GM18909 (cell line): ENCODE measurements at regions not wholly inside any gene's neighbourhood (a gene's known extent, or its start where the extent isn't known, plus 50 kb on each side); places are given as distances from the start of the nearest gene placed in this dataset.

Source experiments
- ATAC-seq: cut with Tn5 transposase; IDR thresholded peaks from one replicate; pipeline ENCODE4 v1.9.1; 2021; ENCODE audit warnings: mild to moderate bottlenecking; ENCODE audit not compliant: unreplicated experiment, poor library complexity

GRCh38 chr10:3474266-3474665 is 301.7 kb upstream of the PITRM1 start:
- ATAC-seq = no peak

DNA sequence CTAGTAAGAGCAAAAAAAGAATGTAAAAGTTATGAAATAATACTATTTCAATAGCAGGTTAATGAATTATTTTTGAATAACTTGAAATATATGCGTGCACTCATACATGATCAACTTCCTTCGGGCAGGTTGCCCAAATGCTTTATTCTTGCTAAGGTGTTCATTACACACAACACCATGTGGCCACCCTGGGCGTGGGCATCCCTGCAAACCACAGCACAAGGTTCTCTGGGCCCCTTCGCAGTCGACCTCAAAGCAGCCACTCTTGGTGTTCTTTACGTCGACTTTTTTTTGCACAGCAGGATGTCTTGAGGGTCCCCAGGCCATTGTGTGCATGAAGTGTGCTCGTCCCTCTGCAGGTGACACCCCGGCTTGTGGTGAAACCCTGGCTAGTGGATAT is 300.7 kb upstream of the PITRM1 start:
- ATAC-seq = no peak

DNA sequence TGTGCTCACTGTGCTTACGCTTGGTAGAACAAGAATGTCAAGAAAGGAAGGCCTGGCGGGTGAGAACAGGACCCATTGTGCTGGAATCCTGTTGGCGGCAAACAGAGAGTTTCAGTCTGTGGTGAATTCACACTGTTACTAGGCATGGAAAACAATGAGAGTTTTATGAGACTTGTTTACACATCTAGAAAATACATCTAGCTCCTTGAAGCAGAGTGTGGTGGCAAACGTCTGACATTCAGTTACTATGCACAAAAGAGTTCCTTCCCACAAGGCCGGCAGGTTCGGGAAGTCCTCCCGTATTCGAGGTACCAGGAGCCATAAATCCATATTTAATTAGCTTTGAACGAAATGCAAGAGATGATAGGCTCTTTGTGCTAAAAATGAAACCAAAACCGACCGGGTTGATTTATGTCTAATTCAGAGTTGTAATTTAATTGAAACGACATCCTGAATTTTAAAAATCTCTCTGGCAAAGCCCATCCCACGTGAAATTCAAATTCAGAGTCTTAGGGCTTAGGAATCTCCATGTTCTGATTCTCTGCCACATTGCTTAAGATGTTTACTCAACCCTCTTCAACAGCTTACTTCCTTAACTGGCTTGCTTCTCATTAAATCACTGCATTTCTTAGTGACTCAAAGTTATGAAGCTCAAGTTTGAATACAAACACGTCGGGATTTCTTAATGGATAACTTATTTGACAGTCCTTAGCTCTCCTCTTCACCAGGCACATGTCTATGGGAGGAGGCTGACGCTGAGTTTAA is 299.9 kb upstream of the PITRM1 start:
- ATAC-seq = no peak

GRCh38 chr10:3471927-3472286 is 299.3 kb upstream of the PITRM1 start:
- ATAC-seq = no peak

DNA sequence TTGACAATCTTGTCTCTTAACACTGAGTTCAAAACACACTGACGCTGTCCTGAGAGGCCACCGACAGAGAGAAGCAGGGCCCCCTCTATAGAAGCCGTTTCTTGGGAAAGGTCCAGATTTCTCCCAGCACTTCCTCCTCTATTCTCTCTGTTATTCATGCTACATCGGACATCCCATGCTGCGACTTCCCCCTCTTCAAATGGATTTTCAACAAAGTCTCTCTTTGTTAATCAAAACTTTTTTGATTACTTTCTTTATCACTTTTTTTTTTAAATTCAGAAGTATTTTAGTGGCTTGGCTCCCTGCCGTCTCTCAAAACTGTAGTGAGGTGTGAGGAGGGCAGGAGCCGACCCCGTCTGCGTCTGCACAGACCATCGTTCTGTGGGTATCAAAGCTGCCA is 298.9 kb upstream of the PITRM1 start:
- no peak for ATAC-seq

DNA sequence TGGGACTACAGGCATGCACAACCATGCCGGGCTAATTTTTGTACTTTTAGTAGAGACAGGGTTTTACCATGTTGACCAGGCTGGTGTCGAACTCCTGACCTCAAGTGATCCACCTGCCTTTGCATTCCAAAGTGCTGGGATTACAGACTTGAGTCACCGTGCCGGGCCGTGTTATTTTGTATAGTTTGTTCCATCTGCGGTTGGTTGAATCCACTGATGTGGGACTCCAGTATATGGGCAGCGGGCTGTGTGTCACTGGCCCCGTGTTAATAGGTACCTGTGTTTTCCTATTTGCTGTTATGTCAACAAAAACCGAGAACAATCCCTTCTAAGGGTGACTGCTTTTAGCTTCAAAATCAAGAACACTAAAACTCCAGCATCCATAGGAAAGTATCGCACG is 297.6 kb upstream of the PITRM1 start:
- ATAC-seq = no peak

GRCh38 chr10:3469639-3470020 is 297.0 kb upstream of the PITRM1 start:
- no peak for ATAC-seq

GRCh38 chr10:3468919-3469638 is 296.5 kb upstream of the PITRM1 start:
- ATAC-seq = no peak

GRCh38 chr10:3467052-3467951 is 294.7 kb upstream of the PITRM1 start:
- ATAC-seq = no peak

DNA sequence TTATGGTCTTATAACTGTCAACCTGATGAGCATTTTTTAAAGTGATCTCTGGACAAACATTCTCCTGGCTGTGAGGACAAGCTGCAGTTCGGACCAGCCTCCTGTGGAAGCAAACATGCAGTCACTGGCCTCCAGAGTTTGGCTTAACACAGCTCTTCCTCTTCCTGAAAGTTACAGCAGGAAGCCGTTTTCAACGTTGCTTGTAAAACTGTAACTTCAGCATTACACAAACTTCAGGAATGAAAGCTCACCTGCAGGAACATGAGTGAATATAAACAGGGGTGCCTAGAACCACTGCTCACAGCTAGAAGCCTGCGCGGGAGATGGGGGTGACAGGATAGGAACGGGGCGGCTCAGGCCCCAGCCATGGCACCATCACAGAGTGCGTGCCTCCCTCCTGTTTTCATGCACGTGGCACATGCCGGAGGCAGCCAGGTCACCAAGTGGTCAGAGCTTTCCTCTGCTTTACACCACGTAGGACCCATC is 292.9 kb upstream of the PITRM1 start:
- no peak for ATAC-seq

DNA sequence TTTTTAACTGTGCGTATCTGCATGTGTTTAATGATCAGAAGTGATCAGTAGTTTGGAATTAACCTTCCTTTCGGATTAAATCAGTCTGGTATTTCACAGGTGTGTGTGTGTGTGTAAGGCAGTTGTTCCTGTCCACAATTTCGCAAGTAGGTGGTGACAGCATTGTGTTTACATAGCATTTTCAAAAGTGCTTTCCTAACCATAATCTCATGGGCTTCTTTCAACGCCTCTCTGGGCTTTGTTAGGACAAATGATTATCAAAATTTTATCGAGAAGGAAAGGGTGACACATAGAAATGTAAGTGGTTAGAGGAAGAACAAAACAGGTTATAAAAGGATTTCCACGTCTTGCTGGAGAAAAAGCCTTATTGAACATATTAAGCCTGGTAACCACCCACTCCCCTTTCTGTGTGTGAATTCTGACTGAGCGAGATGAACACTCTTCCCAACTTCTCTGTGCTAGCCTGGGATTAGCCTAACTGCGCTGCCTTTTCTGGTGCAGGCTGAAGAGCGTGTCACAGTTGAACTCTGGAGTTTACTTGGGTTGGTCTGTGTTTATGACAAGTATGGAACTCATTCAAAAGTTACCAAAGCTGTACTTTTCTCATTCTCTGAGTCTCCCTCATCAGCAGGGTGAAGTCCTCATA is 292.3 kb upstream of the PITRM1 start:
- no peak for ATAC-seq

DNA sequence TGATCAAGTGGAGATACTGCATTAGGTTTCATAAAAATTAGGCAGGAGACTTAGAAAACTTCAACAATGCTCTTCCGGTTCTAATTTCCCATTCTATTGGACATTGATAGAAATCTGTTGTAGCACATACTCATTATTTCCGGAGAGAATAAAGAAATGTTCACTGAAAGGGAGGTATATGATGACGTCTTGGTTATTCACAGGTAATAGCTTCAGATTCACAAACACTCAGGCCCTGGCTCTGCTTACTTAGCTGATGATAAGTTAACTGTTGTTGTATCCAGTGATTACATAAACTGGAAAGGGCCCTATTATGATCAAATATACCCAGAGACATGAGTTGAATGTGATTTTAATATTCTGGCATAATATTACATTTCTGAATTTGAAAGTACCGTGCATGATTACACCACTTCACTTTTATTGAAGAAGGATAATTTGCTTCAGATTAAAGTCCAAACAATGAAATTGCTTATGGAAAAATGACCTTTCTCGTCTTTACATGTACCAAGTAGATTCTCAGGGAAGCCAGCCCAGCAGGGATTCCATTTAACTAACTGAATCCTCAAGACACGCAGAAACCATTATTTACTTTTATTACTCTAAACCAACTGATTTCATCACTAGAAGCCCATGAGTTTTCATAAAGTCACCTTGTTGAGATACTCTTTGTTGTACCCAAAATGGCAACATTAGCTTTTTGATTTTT is 288.0 kb upstream of the PITRM1 start:
- ATAC-seq = no peak

- no peak for ATAC-seq
These were observed 283.1 kb upstream of the PITRM1 start for GRCh38 chr10:3455385-3456334.

DNA sequence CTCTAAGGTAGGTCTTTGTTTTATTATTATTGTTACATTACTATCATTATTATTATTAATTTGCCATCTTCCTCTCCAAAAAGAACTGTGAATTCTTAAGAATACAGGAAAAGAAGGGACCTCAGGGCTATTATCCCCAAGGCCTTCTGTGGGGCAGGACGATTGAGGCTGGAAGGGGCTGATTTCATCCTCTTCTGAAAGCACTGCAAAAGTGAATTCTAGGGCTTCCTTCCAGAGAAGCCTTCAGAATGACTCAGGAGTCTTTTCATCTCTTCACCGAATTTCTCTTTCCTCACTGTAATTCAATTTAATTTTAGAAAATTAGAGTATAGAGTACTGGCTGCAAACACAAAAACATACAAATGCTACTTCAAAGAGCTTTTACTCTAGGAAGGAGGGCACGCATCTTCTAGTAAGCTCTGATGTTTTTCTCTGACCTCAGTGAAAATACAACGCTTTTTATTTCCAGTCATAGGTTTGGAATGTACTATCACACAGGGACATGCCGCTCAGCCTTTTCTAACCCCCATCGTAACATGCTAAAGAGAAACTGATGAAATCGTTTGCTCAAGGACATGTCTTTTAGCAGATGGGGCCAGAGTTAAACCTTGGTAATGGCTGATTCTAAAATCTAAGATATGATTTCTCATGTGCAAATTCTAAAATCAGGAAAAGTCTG is 280.2 kb upstream of the PITRM1 start:
- ATAC-seq = no peak

- no peak for ATAC-seq
These were observed 279.6 kb upstream of the PITRM1 start for GRCh38 chr10:3452173-3452626.

DNA sequence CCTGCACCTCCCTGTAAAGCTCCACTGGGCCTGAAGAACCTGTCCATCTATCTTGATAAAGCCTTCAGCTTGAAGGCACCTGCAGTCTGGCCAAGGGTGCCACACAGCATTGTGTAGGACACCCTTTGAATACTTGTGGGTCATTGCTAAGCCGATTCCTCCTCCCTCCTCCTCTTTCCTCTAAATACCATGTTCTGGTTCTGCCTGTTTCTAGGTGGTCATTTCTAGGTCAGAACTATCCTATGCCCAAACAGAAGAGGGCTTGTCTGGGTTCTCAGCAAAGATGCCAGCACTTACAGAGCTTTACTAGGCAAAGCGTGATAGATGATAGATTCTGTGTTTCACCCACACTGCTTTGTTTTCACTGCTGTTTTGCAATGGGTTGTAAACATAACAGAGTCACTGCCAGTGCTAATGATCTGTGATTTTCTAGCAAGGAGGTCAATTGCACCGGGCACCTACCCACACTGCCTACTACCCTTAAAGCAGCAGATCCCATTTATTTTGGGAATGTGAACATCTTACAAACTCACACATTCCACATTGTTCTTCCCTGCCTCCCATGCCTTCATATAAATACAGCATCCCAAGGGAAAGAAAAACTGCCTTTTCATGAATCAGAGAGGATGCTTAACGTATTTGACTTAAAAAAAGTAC is 279.1 kb upstream of the PITRM1 start:
- ATAC-seq = no peak

GRCh38 chr10:3446221-3446620 is 273.6 kb upstream of the PITRM1 start:
- no peak for ATAC-seq

DNA sequence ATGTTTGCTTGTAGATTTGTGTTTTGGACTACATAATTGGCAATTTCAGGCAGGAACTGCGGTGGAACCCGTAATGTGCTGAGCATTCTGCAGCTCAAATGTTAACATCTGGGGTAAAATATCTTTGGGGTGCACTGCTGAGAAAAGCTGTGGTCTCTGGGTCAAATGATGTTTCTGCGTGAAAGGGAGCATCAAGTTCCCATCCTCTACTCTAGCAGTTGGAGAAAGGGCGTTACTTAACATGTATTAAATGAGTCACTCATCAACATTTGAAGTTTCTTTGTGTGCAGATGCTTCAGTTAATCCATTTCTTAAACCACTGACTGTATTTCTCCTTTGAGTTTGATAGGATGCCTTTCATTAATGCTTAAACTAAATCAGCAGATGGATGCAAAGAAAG is 273.1 kb upstream of the PITRM1 start:
- ATAC-seq = no peak
